CD4-positive, CD25-positive, alpha-beta regulatory T cell (primary cell): ENCODE measurements at regions not wholly inside any gene's neighbourhood (a gene's known extent, or its start where the extent isn't known, plus 50 kb on each side); places are given as distances from the start of the nearest gene placed in this dataset.

Experiments used
- ATAC-seq, 2 donors: fragments of 150-1000 bp; cut with Tn5 transposase; one replicate each; pipeline ENCODE4 v1.10.0; 2021; ENCODE audit warnings: low read depth in 2 of 2, moderate number of reproducible peaks in 2 of 2, moderate library complexity in 1 of 2
- DNase-seq, 3 donors: peaks; one replicate each; pipeline versions ENCODE4 v3.0.0 to v3.0.0-alpha.2; 2012 to 2022; ENCODE audit warnings: mixed read lengths in 1 of 3
- H3K27ac ChIP-seq: one replicate; pipeline ENCODE4 v1.7.0; 2013; ENCODE audit warnings: mild to moderate bottlenecking, low read length; ENCODE audit not compliant: insufficient read depth, poor library complexity, severe bottlenecking
- H3K27me3 ChIP-seq: one replicate; pipeline ENCODE4 v1.7.0; 2013; ENCODE audit warnings: low read length; ENCODE audit not compliant: control insufficient read depth, insufficient read depth
- H3K36me3 ChIP-seq: one replicate; pipeline ENCODE4 v1.7.0; 2013; ENCODE audit warnings: mild to moderate bottlenecking, low read length, moderate library complexity; ENCODE audit not compliant: control insufficient read depth, insufficient read depth
- H3K4me1 ChIP-seq: 2 replicates; pipeline ENCODE4 v1.7.0; 2013; ENCODE audit warnings: mild to moderate bottlenecking, low read length; ENCODE audit not compliant: insufficient read depth, control insufficient read depth, poor library complexity, severe bottlenecking
- H3K4me3 ChIP-seq: one replicate; pipeline ENCODE4 v1.7.0; 2013; ENCODE audit warnings: low read depth, mild to moderate bottlenecking, low read length, moderate library complexity
- H3K9me3 ChIP-seq, 2 experiments: 1 replicate in 1 of 2; 2 replicates in 1 of 2; pipeline ENCODE4 v1.7.0; 2013; ENCODE audit warnings: low read length in 2 of 2, mild to moderate bottlenecking in 1 of 2, moderate library complexity in 1 of 2; ENCODE audit not compliant: control insufficient read depth in 2 of 2
- H3K27ac Mint-ChIP-seq, 3 donors: one replicate each; pipeline ENCODE4 v1.8.0; 2020 to 2022; ENCODE audit warnings: mild to moderate bottlenecking in 3 of 3, mixed read lengths in 3 of 3, moderate library complexity in 2 of 3
- H3K27me3 Mint-ChIP-seq: one replicate; pipeline ENCODE4 v1.8.0; 2022; ENCODE audit warnings: mild to moderate bottlenecking, mixed read lengths
- H3K36me3 Mint-ChIP-seq: one replicate; pipeline ENCODE4 v1.8.0; 2020; ENCODE audit warnings: mixed read lengths
- H3K4me1 Mint-ChIP-seq, 4 donors: one replicate each; pipeline ENCODE4 v1.8.0; 2020 to 2022; ENCODE audit warnings: mixed read lengths in 4 of 4, mild to moderate bottlenecking in 1 of 4
- H3K4me3 Mint-ChIP-seq, 4 donors: one replicate each; pipeline ENCODE4 v1.8.0; 2020 to 2022; ENCODE audit warnings: mild to moderate bottlenecking in 4 of 4, mixed read lengths in 4 of 4, moderate library complexity in 3 of 4
- H3K9me3 Mint-ChIP-seq, 7 donors: one replicate each; pipeline ENCODE4 v1.8.0; 2020 to 2022; ENCODE audit warnings: mixed read lengths in 7 of 7, mild to moderate bottlenecking in 3 of 7, moderate library complexity in 2 of 7

- H3K27ac Mint-ChIP-seq: no peak overlapping the region
- no peaks in the 10 kb centered on the region for H3K36me3 Mint-ChIP-seq
- ATAC-seq: no peak
These were observed 87.2 kb upstream of the HPCAL1 start for GRCh38 chr2:10215393-10215935.

GRCh38 chr2:10216677-10217488 lies 85.8 kb upstream of the HPCAL1 start:
- no peaks in the 10 kb centered on the region for H3K9me3 ChIP-seq
- no peaks in the 10 kb centered on the region for H3K4me1 ChIP-seq
- DNase-seq (no peak), ATAC-seq (no peak)
- Mint-ChIP-seq H3K4me3 (no peak overlapping the region), H3K27me3 (no peaks in the 10 kb centered on the region), H3K9me3 (no peaks in the 10 kb centered on the region), H3K36me3 (no peaks in the 10 kb centered on the region), H3K4me1 (no peaks in the 10 kb centered on the region), H3K27ac (no peak overlapping the region)
- no peaks in the 10 kb centered on the region for H3K36me3 ChIP-seq
- H3K4me3 ChIP-seq: no peak overlapping the region
- no peaks in the 10 kb centered on the region for H3K27me3 ChIP-seq
- no peak overlapping the region for H3K27ac ChIP-seq

More at GRCh38 chr2:10215393-10215935, 87.2 kb upstream of the HPCAL1 start:
- Histone ChIP-seq H3K4me3 (no peak overlapping the region), H3K27ac (no peak overlapping the region), H3K4me1 (no peaks in the 10 kb centered on the region), H3K9me3 (no peaks in the 10 kb centered on the region), H3K36me3 (no peaks in the 10 kb centered on the region), H3K27me3 (no peaks in the 10 kb centered on the region)
- H3K27me3 Mint-ChIP-seq: no peaks in the 10 kb centered on the region
- H3K4me3 Mint-ChIP-seq: no peak overlapping the region
- H3K4me1 Mint-ChIP-seq: peaks cover 0 to 4% (median 0%) of the 10 kb centered on the region in 4 donors
- no peak for DNase-seq
- no peaks in the 10 kb centered on the region for H3K9me3 Mint-ChIP-seq

- Histone ChIP-seq H3K36me3 (no peaks in the 10 kb centered on the region), H3K27me3 (no peaks in the 10 kb centered on the region), H3K9me3 (no peaks in the 10 kb centered on the region), H3K4me3 (no peak overlapping the region), H3K4me1 (no peaks in the 10 kb centered on the region), H3K27ac (no peak overlapping the region)
- no peak for ATAC-seq
- no peaks in the 10 kb centered on the region for H3K4me1 Mint-ChIP-seq
- H3K9me3 Mint-ChIP-seq: no peaks in the 10 kb centered on the region
- DNase-seq: no peak
- H3K36me3 Mint-ChIP-seq: no peaks in the 10 kb centered on the region
- H3K27ac Mint-ChIP-seq: no peak overlapping the region
- no peak overlapping the region for H3K4me3 Mint-ChIP-seq
- H3K27me3 Mint-ChIP-seq: no peaks in the 10 kb centered on the region
These were observed 84.9 kb upstream of the HPCAL1 start for GRCh38 chr2:10217489-10218435.

- Mint-ChIP-seq H3K4me1 (no peaks in the 10 kb centered on the region), H3K9me3 (no peaks in the 10 kb centered on the region), H3K27me3 (no peaks in the 10 kb centered on the region), H3K4me3 (no peak overlapping the region), H3K36me3 (no peaks in the 10 kb centered on the region), H3K27ac (no peak overlapping the region)
- DNase-seq (no peak), ATAC-seq (no peak)
- Histone ChIP-seq H3K4me3 (no peak overlapping the region), H3K36me3 (no peaks in the 10 kb centered on the region), H3K9me3 (no peaks in the 10 kb centered on the region), H3K27ac (no peak overlapping the region), H3K4me1 (no peaks in the 10 kb centered on the region), H3K27me3 (no peaks in the 10 kb centered on the region)
These were observed 82.4 kb upstream of the HPCAL1 start for GRCh38 chr2:10220045-10220901.

GRCh38 chr2:10220902-10221391 lies 81.8 kb upstream of the HPCAL1 start:
- H3K27me3 Mint-ChIP-seq: no peaks in the 10 kb centered on the region
- H3K4me1 Mint-ChIP-seq: no peaks in the 10 kb centered on the region
- no peaks in the 10 kb centered on the region for H3K27me3 ChIP-seq

GRCh38 chr2:10221443-10221842 lies 81.3 kb upstream of the HPCAL1 start:
- H3K27ac ChIP-seq: no peak overlapping the region
- H3K4me1 ChIP-seq: no peaks in the 10 kb centered on the region
- no peaks in the 10 kb centered on the region for H3K27me3 Mint-ChIP-seq
- H3K4me3 ChIP-seq: no peak overlapping the region
- H3K27me3 ChIP-seq: no peaks in the 10 kb centered on the region
- DNase-seq (no peak), ATAC-seq (no peak)
- no peaks in the 10 kb centered on the region for H3K9me3 ChIP-seq
- H3K9me3 Mint-ChIP-seq: no peaks in the 10 kb centered on the region
- no peaks in the 10 kb centered on the region for H3K4me1 Mint-ChIP-seq
- H3K36me3 ChIP-seq: no peaks in the 10 kb centered on the region
- no peak overlapping the region for H3K27ac Mint-ChIP-seq
- no peak overlapping the region for H3K4me3 Mint-ChIP-seq
- H3K36me3 Mint-ChIP-seq: no peaks in the 10 kb centered on the region

More at GRCh38 chr2:10220902-10221391, 81.8 kb upstream of the HPCAL1 start:
- H3K4me3 ChIP-seq: no peak overlapping the region
- Mint-ChIP-seq H3K36me3 (no peaks in the 10 kb centered on the region), H3K27ac (no peak overlapping the region), H3K4me3 (no peak overlapping the region), H3K9me3 (no peaks in the 10 kb centered on the region)
- no peaks in the 10 kb centered on the region for H3K36me3 ChIP-seq
- no peak overlapping the region for H3K27ac ChIP-seq
- H3K9me3 ChIP-seq: no peaks in the 10 kb centered on the region
- no peak for ATAC-seq
- H3K4me1 ChIP-seq: no peaks in the 10 kb centered on the region
- DNase-seq: no peak
